CD4-positive, alpha-beta T cell treated with Interleukin-6 for 4 hours (primary cell): ENCODE measurements at regions not wholly inside any gene's neighbourhood (a gene's known extent, or its start where the extent isn't known, plus 50 kb on each side); places are given as distances from the start of the nearest gene placed in this dataset.

Experiments
- DNase-seq: peaks from one replicate; pipeline ENCODE4 v3.0.0-alpha.2; 2020; ENCODE audit warnings: mixed read lengths

DNA sequence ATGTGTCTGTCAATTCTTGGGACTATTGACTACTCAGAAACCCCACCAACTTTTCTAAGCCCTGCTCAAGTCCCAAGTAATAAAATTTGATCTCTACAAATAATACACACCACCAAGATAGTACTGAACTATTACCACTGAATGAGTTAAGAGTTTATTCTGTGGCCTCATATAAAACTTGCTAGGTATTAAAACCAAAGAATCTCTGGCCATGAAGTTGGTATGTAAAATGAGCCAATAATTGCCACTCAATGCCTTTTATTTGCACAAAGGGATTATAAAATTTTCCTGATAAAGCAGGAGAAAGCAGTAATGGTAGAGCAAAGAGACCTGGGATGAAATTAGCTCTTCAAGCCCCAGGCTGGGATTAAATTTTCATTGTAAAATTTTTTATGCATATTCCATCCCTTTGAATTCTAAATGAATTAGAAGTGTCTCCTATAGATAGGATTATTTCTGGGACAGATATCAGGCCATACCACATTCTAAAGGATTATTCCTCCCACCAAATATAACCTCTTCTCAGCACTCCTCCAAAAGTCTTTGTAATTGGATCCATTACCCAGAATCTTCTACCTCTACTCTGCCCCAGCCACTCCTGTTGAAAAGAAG is 450.5 kb upstream of the ACVR2A start:
- no peak for DNase-seq

DNA sequence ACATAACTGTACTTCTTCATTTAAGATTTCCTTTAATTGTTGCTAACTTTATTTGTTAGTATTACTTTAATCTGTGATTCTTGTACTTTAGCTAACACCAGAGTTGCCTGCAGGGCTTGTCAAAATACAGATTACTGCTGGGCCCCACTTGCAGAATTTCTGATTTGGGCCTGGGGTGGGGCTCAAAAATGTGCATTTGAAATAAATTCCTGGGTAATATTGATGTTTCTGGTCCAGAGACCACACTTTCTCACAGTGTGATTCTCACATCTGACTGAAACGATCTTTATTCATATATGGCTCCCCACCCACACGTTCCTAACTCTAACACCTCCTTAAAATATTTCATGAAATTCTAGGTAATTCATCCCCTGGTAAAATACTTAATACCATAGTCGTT is 452.6 kb upstream of the ACVR2A start:
- no peak for DNase-seq

DNA sequence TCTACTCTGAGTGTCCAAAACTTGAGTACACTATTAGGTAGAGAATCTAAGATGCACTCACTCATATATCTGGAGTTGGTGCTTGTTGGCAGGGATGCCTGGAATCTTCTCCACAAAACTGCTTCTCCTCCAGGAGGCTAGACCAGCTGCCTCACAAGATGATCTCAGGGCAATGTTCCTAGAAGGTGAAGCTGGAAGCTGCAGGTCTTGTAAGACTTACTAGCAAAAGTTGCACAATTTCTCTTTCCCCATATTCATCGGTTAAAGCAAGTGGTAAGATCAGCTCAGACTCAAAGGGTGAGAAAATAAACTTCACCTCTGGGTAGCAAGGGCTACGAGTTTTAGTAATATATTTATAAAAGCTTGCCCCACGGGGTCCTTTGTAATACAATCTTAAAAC is 454.4 kb upstream of the ACVR2A start:
- no peak for DNase-seq

DNA sequence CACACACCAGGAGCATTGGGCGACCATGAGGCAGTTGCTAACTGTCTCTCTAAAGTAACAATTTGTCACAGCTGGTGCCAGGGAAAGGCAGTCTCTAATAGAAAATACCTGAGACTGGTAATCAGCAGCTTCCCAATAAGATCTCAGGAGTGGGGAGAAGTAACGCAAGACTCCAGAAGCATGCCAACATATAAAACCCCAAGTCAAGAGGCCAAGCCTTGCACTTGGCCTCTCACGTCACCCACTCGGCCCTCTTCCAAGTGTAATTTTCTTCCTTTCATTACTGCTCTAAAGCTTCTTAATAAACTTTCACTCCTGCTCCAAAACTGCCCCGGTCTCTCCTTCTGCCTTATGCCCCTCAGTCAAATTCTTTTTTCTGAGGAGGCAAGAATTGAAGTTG is 455.6 kb upstream of the ACVR2A start:
- DNase-seq = no peak

DNA sequence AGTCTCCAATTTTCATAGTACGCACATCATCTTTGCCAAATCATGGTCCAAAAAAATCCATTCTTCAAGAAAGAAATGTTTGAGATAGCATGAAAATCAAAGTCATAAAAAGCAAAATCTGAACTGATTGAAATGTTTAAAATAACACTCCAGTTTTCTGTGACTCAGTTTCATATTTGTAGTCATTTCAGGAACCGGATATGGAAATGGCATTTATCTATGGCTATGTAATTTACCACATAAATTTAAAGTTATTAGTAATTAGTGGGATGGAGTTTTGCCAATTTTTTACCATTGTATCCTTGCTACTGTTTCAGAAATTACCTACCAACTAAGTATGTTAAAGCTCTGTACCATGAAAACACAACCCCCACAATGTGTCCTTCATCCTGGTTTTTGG is 456.6 kb upstream of the ACVR2A start:
- no peak for DNase-seq

DNA sequence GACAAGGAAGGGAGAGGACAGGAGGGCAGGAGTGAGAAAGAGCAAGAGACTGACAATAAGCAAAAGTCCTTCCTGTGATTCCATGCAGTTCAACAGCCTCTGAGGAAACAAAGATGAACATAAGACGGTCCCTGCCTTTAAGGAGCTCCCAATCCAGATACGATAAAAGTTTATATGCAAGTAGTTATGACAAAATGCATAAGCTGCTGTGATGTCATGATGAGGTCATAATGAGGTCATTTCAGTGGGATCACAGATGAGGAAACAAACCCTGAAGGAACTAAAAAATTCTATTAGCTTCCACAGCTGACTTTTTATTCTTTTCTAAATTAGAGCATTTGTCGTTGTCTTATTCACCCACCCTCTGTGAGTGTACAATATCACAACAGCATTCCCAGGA is 458.5 kb upstream of the ACVR2A start:
- no peak for DNase-seq

DNA sequence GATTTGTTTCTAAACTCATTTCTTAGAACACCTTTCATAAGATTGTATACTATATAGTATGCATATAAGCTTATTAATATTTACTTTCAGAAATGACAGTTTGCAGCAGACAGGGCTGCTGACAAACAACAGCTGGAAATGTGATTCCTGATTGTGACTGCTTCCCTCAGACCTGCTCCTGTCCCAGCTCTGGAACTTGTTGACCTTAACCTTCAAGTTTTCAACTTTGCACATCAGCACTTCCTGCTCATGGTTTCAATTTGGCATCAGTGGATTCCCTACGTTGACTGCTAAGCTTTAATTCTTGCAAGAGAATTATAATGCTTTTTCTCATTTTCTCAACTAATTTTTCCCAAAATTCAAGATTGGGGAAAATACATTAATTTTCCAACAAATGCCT is 459.2 kb upstream of the ACVR2A start:
- no peak for DNase-seq

DNA sequence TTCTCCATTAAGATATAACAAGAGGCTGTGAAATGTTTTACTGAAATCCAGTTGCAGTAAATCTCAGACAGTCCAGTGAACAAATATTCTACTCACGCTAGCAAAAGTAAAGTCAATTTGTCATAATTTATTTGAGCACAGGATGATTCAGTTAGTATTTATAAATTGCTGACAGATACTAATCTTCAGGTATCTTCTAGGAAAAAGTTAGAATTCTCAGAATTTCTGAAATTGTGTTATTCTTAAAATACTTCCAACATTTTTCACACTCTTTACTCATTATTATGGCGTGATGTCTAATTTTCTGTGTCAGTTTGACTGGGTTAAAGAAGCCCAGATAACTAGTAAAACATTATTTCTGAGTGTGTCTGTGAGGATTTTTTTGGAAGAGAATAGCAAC is 460.2 kb upstream of the ACVR2A start:
- no peak for DNase-seq

DNA sequence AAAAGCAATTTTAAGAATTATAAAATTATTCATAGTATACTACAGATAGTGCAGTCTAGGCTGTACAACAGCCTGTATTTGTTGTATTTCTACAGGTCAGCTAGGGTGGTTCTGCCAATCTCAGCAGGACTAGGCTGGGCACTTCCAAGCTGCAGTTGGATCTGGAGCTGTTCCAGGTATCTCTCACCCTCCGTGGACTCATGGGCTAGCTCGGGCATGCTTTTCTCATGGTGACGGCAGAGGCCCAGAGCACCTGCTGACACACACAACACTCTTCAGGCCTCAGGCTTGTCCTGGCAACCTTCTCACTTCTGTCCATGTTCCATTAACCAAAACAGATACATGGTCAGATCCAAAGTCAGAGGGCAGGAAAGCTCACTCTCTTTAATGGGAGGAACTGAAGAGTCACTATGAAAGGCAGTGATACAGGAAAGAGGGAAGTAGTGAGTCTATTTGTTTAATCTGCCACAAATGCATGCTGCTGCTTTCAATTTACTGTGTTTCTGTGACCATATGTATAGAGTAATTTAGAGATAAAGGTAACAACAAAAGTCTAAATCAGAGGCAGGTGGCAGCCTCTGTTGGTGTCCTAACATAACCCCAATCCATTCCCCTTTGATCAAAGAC is 462.4 kb upstream of the ACVR2A start:
- DNase-seq = no peak

DNA sequence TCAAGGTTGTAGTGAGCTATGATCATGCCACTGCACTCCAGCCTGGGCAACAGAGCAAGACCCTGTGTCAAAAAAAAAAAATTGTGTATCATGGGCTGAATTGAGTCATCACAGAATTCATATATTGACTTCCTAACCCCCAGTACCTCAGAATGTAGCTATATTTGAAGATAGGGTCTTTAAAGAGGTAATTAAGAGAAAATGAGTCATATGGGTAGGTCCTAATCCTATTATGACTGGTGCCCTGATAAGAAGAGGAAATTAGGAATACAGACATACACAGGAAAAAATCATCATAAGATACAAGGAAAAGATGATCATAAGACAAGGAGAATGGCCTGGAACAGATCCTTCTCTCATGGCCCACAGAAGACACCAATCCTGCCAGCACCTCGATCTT is 466.4 kb upstream of the ACVR2A start:
- DNase-seq = no peak

DNA sequence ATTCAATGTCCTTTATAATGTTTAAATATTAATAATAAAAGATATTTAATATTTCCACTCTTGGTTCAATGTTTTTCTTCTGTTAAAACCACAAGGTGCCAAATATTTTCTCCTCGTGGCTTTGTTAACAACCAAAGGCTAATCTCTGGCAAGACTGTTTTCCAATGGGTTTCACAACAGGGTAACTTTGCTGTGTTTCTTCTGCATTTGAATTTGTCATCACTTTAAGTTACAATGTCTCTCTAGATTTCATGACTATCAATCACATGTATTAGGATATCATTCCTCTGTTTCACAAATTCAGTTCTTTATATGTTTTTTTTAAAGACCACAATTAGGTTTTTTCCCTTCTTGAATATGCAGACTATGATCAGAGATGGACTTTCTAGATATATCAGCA is 469.8 kb upstream of the ACVR2A start:
- DNase-seq = no peak

DNA sequence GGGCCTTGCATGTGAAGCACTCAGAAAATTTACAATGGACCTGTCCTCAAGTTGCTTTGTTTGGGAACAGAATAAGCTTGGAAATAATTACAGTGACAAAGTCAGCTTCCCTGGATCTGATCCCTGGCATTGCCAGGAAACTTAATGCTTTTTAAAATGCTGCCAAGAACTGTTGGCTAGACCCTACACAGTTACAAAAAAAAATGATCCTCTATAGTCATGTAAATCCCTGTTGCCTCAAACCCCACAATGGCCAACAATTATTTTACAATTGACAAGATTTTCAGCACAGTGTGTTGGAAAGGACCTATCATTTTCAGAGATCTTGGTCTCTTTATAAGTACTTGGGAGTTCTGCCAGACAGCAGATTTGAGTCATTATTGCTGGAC is 470.4 kb upstream of the ACVR2A start:
- no peak for DNase-seq

DNA sequence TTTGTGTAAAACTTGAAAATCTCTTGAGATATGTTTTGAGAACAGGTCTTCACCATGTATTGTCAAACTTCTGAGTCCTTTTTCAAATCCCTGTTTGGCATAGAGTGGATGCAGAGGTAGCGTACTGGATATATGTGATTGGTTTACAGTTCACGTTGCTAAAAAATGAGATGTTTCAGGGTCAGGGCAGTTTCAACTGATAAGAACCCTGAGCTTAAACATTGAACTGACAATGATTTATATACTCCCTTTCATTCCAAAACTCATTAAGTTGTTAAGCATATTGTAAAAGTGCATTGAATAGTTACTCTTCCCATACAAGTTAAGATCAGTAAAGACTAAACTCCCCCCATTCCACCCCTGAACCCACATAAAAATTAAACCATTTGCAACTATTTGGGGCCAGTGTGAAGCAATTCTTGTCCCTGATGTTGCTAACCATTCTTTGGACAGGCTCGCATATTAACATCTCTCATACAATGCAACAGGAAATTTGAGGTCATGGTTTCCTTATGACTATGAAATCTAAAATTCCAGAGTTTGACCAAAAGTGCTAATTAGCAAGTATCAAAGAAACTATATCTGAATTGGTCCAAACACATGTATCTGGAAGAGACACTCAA is 470.9 kb upstream of the ACVR2A start:
- DNase-seq = no peak

DNA sequence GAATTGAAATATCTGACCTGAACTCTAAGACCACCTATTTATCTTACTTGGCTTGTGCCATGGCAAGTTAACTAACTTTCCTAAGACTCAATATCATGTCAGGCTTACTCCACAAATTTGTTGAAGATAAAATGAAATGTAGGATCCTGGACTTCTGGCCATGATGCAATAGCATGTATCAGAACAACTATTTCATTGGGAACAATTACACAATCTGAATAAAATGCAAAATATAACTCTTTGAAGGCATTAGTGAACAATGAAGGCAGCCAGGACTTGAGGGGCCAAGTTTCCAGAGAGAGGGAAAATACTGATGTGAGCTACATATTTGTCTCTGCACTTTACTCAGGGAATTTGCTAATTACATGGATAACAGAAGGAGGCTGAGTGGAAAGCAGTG is 476.5 kb upstream of the ACVR2A start:
- DNase-seq = no peak

DNA sequence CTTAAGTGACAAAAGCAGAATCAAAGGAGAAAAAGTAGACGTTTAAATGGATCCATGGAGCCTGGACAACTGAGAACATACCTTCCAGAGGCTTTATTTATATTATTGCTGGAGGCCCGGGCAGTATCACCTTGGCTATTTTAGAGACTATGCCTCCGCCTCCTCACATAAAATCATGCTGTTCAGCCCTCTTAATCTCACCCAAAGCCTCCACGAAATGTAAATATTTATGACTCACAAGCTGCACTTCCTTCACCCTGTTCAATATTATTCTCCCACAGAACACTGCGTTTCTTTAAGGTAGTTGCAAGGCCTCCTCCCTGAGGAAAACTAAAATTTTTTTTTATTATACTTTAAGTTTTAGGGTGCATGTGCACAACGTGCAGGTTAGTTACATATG is 478.6 kb upstream of the ACVR2A start:
- no peak for DNase-seq

DNA sequence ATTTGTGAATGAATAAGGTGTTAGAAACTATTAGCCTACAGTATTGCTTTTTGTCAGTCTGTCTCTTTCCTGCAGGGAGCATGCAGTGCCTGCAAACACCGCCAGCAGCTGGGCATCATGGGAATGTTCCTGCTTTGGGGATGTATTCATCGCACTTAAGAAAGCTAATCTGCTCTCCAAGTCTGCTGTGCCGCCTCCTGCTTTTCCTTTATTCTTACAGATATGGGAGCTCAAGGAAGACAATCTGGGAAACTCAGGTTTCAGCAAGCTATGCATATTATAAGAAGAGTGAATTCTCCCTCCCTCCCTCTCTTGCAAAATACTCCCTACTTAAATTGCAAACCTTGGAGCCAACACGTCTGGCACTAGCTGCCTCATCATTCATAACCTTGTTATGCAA is 479.2 kb upstream of the ACVR2A start:
- no peak for DNase-seq

DNA sequence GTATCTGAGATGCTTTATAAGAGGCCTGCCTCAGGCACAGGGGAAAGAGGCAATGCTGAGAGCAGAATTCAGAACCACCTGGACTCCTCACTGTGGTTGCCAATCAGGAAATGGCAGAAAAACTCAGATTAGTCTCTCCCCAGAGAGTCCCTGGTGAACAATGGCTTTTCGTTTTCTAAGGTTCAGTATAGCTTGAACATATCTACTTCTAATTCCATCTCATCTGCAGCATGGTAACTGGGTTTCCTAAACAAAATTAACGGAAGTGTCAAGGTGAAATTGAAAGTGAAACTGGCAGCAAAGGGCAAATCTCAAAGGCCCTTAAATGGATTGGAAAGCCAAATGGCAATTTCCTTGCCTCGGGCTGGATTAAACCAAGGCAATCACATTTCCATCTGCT is 480.2 kb upstream of the ACVR2A start:
- DNase-seq = peak; percentile 5

DNA sequence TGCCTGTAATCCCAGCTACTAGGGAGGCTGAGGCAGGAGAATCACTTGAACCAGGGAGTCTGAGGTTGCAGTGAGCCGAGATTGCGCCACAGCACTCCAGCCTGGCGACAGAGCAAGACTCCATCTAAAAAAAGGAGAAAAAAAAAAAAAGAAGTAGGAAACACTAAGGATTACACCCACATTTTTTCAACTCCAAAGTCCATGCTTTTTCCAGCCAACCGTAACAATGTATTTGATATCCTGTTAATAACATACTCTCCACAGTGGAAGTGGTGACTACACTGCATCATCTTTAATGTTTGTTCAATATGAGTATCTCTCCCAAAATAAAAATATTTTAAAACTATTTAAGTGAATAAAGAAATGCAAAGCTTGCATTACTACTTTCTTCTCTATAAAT is 481.6 kb upstream of the ACVR2A start:
- no peak for DNase-seq

DNA sequence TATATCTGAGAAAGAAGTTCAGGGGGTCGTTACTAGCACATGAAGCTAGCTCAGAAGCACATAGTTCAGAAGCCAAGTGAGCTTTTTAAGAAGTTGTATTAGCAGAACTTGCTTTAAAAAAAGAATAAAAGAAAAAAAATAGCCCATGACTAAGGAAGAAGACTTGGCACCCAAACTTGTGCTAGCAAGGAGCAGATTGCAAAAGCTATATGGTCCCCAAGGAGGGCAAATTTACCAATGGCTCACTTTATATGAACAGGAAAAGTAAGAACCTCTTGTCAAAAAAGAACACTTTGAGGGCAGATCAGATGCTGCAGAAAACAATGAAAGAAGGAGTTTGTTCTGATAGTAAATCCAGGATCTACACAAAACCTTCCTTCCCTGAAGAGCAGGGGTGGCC is 486.5 kb upstream of the ACVR2A start:
- no peak for DNase-seq

DNA sequence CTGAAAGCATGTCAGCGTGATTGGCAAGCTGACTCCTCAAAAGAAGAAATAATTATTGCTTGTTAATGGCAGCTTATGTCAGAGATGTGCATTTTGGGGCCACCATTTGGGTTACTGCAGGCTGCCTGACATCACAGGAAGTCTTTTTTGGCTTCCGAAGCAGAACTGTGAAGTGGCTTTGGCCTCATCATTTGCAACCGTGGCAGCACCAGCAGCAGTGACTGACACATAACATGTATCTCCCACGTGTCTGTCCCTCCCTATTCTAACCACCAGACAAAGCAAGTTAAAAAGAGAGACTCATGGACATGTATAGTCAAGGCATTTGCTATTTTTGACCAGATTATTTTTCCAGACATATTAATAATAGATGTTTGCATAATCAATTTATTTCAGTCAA is 488.7 kb upstream of the ACVR2A start:
- peak; percentile 2 for DNase-seq

DNA sequence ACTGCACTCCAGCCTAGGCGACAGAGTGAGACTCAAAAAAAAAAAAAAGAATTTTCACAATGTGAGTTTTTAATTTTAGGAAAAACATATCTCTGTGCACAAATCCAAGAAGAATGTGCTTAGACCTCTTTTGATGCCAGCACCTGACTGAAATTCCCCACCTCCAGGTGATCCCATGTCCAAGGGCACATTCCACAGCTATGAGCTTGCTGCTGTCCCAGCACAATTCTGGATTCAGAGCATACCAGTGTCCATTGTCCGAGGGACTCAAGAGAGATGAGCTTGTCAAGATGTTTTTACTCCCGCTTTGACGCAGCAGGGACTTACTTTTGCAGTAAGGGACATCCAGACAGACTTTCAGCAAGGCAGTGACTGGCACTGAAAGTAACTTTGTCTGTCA is 489.1 kb upstream of the ACVR2A start:
- DNase-seq = no peak

DNA sequence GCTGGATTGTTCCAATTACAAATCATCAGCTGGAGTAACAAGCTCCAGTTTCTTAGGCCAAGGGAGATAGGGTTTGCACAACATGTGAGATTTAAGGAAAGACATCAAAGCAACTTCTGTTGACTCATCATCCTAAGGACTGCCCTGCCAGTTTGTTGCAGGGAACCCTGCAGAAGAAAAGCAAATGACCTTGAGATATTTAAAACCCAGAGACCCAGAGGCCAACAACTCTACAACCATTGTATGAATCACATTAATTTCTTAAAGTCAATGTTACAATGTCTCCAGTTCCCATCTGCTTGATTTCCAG is 491.8 kb upstream of the ACVR2A start:
- DNase-seq = no peak

DNA sequence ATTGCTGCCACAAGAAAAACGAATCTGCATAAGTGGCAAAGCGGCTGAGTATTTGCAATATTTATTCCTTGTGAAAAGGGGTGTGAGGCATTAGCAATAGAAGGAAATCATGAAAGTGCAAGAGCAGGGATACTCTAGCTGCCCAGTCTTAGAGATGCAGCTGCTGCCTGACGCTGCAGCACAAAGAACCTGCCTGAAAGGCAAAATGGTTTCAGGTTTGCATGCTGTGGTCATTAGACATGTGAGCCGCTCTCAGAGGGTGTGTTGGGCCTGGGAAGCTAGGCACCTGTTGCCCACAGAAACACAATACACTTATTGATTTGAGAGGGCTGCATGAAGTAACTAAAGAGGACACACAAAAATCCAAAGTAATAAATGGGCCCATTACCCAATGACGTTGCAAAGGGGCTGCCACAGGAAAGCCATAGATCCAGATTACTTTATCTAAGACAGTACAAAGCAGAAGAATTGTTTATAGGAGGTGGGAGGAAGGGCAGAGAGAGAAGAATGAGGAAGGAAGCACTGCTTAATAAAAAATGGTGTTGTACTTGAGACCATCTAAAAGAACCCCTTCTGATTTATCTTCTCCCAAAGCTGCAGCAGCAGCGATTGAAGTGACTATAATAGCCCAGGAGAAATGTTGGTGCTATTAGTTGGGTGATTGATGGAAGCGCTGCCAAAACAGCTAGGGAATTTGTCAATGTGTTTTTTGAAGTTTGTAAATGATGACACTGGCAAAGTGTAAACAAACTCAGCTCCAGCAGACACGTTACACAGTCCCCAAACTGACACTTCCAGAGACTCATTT is 492.4 kb upstream of the ACVR2A start:
- DNase-seq = no peak

DNA sequence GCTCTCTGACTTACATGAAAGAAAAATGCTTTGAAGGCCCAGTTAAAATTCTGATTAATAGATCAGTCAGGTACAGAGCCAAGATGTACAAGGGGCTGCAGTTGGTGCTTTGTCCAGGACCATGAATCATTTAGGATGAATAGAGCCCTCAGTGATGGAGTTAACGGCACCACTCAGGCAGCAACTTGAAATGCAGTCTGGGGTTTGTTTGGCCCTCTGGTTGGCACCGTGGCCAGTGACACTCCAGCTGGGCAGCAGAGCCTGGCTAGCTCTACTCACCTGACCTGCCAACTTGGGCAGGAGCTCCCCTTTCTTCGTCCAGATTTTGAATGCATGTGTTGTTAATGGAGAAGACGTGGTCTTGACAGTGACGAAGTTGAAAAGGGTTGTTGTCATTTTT is 493.0 kb upstream of the ACVR2A start:
- no peak for DNase-seq
